H9 (cell line): ENCODE measurements at regions not wholly inside any gene's neighbourhood (a gene's known extent, or its start where the extent isn't known, plus 50 kb on each side); places are given as distances from the start of the nearest gene placed in this dataset.

Experiments
- DNase-seq: peaks from one replicate; pipeline ENCODE4 v3.0.0-alpha.2; 2017
- H2AFZ ChIP-seq: one replicate; pipeline ENCODE4 v1.6.1; 2013; ENCODE audit warnings: mild to moderate bottlenecking, low read length, control low read depth, moderate library complexity
- H2AK5ac ChIP-seq: 2 replicates; pipeline ENCODE4 v1.6.1; 2013; ENCODE audit warnings: low read length, control low read depth, mixed read lengths; ENCODE audit not compliant: insufficient read length
- H2BK120ac ChIP-seq: one replicate; pipeline ENCODE4 v1.6.1; 2013; ENCODE audit warnings: low read depth, mild to moderate bottlenecking, low read length, control low read depth, inconsistent platforms; ENCODE audit not compliant: poor library complexity, severe bottlenecking
- H2BK12ac ChIP-seq: 2 replicates; pipeline ENCODE4 v1.6.1; 2013; ENCODE audit warnings: low read length, control low read depth, mixed read lengths, low read depth; ENCODE audit not compliant: insufficient read length
- H2BK15ac ChIP-seq: 2 replicates; pipeline ENCODE4 v1.6.1; 2013; ENCODE audit warnings: low read depth, low read length, control low read depth
- H2BK20ac ChIP-seq: one replicate; pipeline ENCODE4 v1.6.1; 2013; ENCODE audit warnings: low read depth, mild to moderate bottlenecking, low read length, control low read depth, inconsistent platforms; ENCODE audit not compliant: poor library complexity, severe bottlenecking
- H2BK5ac ChIP-seq: 2 replicates; pipeline ENCODE4 v1.6.1; 2013; ENCODE audit warnings: low read length, control low read depth, mixed read lengths; ENCODE audit not compliant: insufficient read length
- H3K14ac ChIP-seq: 2 replicates; pipeline ENCODE4 v1.6.1; 2013; ENCODE audit warnings: low read length, control low read depth; ENCODE audit not compliant: insufficient read depth
- H3K18ac ChIP-seq: 2 replicates; pipeline ENCODE4 v1.6.1; 2013; ENCODE audit warnings: low read depth, mild to moderate bottlenecking, mixed read lengths, low read length, control low read depth; ENCODE audit not compliant: insufficient read length
- H3K23ac ChIP-seq: 2 replicates; pipeline ENCODE4 v1.6.1; 2013; ENCODE audit warnings: low read length, control low read depth, mixed read lengths, low read depth; ENCODE audit not compliant: insufficient read length
- H3K23me2 ChIP-seq: 2 replicates; pipeline ENCODE4 v1.6.1; 2013; ENCODE audit warnings: low read depth, mild to moderate bottlenecking, mixed read lengths, low read length, control low read depth; ENCODE audit not compliant: insufficient read length, poor library complexity, severe bottlenecking
- H3K27ac ChIP-seq: 2 replicates; pipeline ENCODE4 v1.5.1; 2013; ENCODE audit warnings: low read length, control low read depth, mixed read lengths, low read depth; ENCODE audit not compliant: insufficient read length
- H3K27me3 ChIP-seq: 2 replicates; pipeline ENCODE4 v1.6.1; 2013; ENCODE audit warnings: low read length, control low read depth, inconsistent platforms; ENCODE audit not compliant: insufficient read depth
- H3K4ac ChIP-seq: 2 replicates; pipeline ENCODE4 v1.6.1; 2013; ENCODE audit warnings: low read depth, mild to moderate bottlenecking, control low read depth, inconsistent platforms, low read length, moderate library complexity
- H3K4me1 ChIP-seq: 2 replicates; pipeline ENCODE4 v1.6.1; 2013; ENCODE audit warnings: low read length, control low read depth, inconsistent platforms; ENCODE audit not compliant: insufficient read depth
- H3K4me2 ChIP-seq: 2 replicates; pipeline ENCODE4 v1.6.1; 2013; ENCODE audit warnings: low read length, control low read depth, mixed read lengths; ENCODE audit not compliant: insufficient read length, insufficient read depth
- H3K56ac ChIP-seq: 2 replicates; pipeline ENCODE4 v1.6.1; 2013; ENCODE audit warnings: low read depth, mild to moderate bottlenecking, mixed read lengths, low read length, control low read depth; ENCODE audit not compliant: insufficient read length
- H3K79me1 ChIP-seq: 2 replicates; pipeline ENCODE4 v1.6.1; 2013; ENCODE audit warnings: low read depth, mild to moderate bottlenecking, moderate library complexity, low read length, control low read depth, inconsistent platforms; ENCODE audit not compliant: insufficient read depth, poor library complexity, severe bottlenecking
- H3K79me2 ChIP-seq: 2 replicates; pipeline ENCODE4 v1.6.1; 2013; ENCODE audit warnings: low read length, control low read depth, inconsistent platforms; ENCODE audit not compliant: insufficient read depth
- H3K9ac ChIP-seq: 2 replicates; pipeline ENCODE4 v1.6.1; 2013; ENCODE audit warnings: low read length, control low read depth, mixed read lengths; ENCODE audit not compliant: insufficient read length; ENCODE audit errors: extremely low read depth
- H3K9me3 ChIP-seq: one replicate; pipeline ENCODE4 v1.6.1; 2013; ENCODE audit warnings: low read depth, low read length, inconsistent platforms; ENCODE audit not compliant: control insufficient read depth
- H3T11ph ChIP-seq: one replicate; pipeline ENCODE4 v1.6.1; 2013; ENCODE audit warnings: mild to moderate bottlenecking, low read length, control low read depth, inconsistent platforms
- H4K20me1 ChIP-seq: one replicate; pipeline ENCODE4 v1.6.1; 2013; ENCODE audit not compliant: control insufficient read depth, insufficient read length, insufficient read depth
- H4K5ac ChIP-seq: 2 replicates; pipeline ENCODE4 v1.6.1; 2013; ENCODE audit warnings: low read depth, mild to moderate bottlenecking, mixed read lengths, low read length, control low read depth; ENCODE audit not compliant: insufficient read length
- H4K8ac ChIP-seq: replicated peaks from 2 replicates; pipeline ENCODE4 v1.6.1; 2013; ENCODE audit warnings: low read length, control low read depth, mixed read lengths, low read depth; ENCODE audit not compliant: insufficient read length
- H4K91ac ChIP-seq: 2 replicates; pipeline ENCODE4 v1.6.1; 2013; ENCODE audit warnings: low read depth, mild to moderate bottlenecking, moderate library complexity, mixed read lengths, low read length, control low read depth; ENCODE audit not compliant: insufficient read length
- H3K27ac Mint-ChIP-seq, 3 experiments: 2 replicates in 2 of 3; 3 replicates in 1 of 3; pipeline ENCODE4 v1.8.0; 2020 to 2021; ENCODE audit warnings: mixed read lengths in 3 of 3, mild to moderate bottlenecking in 1 of 3, moderate library complexity in 1 of 3
- H3K27me3 Mint-ChIP-seq: 2 replicates; pipeline ENCODE4 v1.8.0; 2021; ENCODE audit warnings: low read depth, mild to moderate bottlenecking, moderate library complexity, mixed read lengths
- H3K36me3 Mint-ChIP-seq, 3 experiments: 2 replicates in 2 of 3; 3 replicates in 1 of 3; pipeline ENCODE4 v1.8.0; 2020 to 2021; ENCODE audit warnings: low read depth in 3 of 3, mixed read lengths in 3 of 3; ENCODE audit not compliant: insufficient read depth in 1 of 3
- H3K4me1 Mint-ChIP-seq, 2 experiments: 2 replicates each; pipeline ENCODE4 v1.8.0; 2020; ENCODE audit warnings: mixed read lengths in 2 of 2
- H3K4me3 Mint-ChIP-seq, 2 experiments: 2 replicates in 1 of 2; 3 replicates in 1 of 2; pipeline ENCODE4 v1.8.0; 2020 to 2021; ENCODE audit warnings: mild to moderate bottlenecking in 2 of 2, mixed read lengths in 2 of 2, moderate library complexity in 1 of 2
- H3K9me3 Mint-ChIP-seq, 2 experiments: 2 replicates in 1 of 2; 3 replicates in 1 of 2; pipeline ENCODE4 v1.8.0; 2020; ENCODE audit warnings: mild to moderate bottlenecking in 2 of 2, mixed read lengths in 2 of 2, moderate library complexity in 1 of 2
- WGBS: extraction: QIAGEN DNeasy Blood & Tissue Kit; methylation state at CpG from one replicate; pipeline ENCODE4 v1.1.7; 2013; ENCODE audit warnings: missing lambda C conversion rate, low lambda C conversion rate, mixed read lengths; ENCODE audit not compliant: insufficient read length; ENCODE audit errors: extremely low coverage; 5-methylcytosine and 5-hydroxymethylcytosine counted together
- TF ChIP-seq, protein P1 (sequence below): fragments of 200-600 bp; sonication (generic); conservative IDR thresholded peaks from 3 replicates; pipeline ENCODE4 v1.8.0; 2021; ENCODE audit warnings: antibody characterized with exemption, mild to moderate bottlenecking

DNA sequence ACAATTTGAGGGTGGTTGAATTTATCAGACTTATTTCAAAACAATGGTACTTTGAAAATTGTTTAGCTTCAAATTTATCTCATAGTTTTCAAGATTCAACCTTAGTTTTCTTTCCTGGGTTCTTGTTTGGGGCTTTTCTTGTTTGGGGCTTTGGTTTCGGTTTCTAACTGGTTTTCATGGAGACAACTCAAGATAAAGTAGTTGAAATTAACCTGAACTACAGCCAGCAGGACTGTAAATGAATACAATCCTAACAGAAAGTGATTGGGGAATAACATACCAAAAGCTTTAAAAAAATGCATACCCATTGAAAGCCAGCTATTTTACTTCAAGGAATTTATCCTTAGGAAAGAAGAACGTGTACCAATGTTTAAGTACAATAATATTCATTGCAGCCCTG, 133.5 kb upstream of the SLC14A2 start:
- TF ChIP-seq, protein P1, sequence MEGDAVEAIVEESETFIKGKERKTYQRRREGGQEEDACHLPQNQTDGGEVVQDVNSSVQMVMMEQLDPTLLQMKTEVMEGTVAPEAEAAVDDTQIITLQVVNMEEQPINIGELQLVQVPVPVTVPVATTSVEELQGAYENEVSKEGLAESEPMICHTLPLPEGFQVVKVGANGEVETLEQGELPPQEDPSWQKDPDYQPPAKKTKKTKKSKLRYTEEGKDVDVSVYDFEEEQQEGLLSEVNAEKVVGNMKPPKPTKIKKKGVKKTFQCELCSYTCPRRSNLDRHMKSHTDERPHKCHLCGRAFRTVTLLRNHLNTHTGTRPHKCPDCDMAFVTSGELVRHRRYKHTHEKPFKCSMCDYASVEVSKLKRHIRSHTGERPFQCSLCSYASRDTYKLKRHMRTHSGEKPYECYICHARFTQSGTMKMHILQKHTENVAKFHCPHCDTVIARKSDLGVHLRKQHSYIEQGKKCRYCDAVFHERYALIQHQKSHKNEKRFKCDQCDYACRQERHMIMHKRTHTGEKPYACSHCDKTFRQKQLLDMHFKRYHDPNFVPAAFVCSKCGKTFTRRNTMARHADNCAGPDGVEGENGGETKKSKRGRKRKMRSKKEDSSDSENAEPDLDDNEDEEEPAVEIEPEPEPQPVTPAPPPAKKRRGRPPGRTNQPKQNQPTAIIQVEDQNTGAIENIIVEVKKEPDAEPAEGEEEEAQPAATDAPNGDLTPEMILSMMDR, result no peak
- no peak overlapping the region for H4K8ac ChIP-seq
- no peak overlapping the region for H3K9ac ChIP-seq
- H2AK5ac ChIP-seq, result no peak overlapping the region
- no peak overlapping the region for H3K4me3 Mint-ChIP-seq
- H3T11ph ChIP-seq, result no peak overlapping the region
- no peak overlapping the region for H3K23ac ChIP-seq
- H2BK12ac ChIP-seq, result no peak overlapping the region
- no peak overlapping the region for H2AFZ ChIP-seq
- no peaks in the 10 kb centered on the region for H3K4me1 Mint-ChIP-seq
- H2BK15ac ChIP-seq, result no peak overlapping the region
- no peaks in the 10 kb centered on the region for H3K27me3 ChIP-seq
- H3K9me3 ChIP-seq, result no peaks in the 10 kb centered on the region
- H3K18ac ChIP-seq, result no peak overlapping the region
- no peak overlapping the region for H3K27ac Mint-ChIP-seq
- H3K4me1 ChIP-seq, result no peaks in the 10 kb centered on the region
- H3K9me3 Mint-ChIP-seq, result no peaks in the 10 kb centered on the region; a peak in 1 of 5 replicates
- H4K91ac ChIP-seq, result no peak overlapping the region
- H3K14ac ChIP-seq, result no peak overlapping the region
- no peak overlapping the region for H3K27ac ChIP-seq
- H4K5ac ChIP-seq, result no peak overlapping the region
- WGBS, result no CpG with 5 or more reads among the region's 2 CpGs
- H4K20me1 ChIP-seq, result no peaks in the 10 kb centered on the region
- no peak overlapping the region for H2BK120ac ChIP-seq
- H3K23me2 ChIP-seq, result no peaks in the 10 kb centered on the region
- no peaks in the 10 kb centered on the region for H3K79me2 ChIP-seq
- H3K79me1 ChIP-seq, result no peaks in the 10 kb centered on the region
- no peak overlapping the region for H3K4me2 ChIP-seq
- H3K36me3 Mint-ChIP-seq, result no peaks in the 10 kb centered on the region
- no peak overlapping the region for H3K56ac ChIP-seq
- DNase-seq, result no peak
- H3K27me3 Mint-ChIP-seq, result peaks cover 2% of the 10 kb centered on the region
- no peak overlapping the region for H3K4ac ChIP-seq
- H2BK20ac ChIP-seq, result no peak overlapping the region
- H2BK5ac ChIP-seq, result no peak overlapping the region
